BJ (cell line): ENCODE measurements at regions not wholly inside any gene's neighbourhood (a gene's known extent, or its start where the extent isn't known, plus 50 kb on each side); places are given as distances from the start of the nearest gene placed in this dataset.
"Not testable (repeated sequence)": the region's sequence is repeated elsewhere in the genome, so short reads cannot be mapped to it uniquely, and the experiment has no call there.

ENCODE experiments used
- CTCF ChIA-PET: fragments of 350-600 bp; formaldehyde crosslinking; extraction: SDS; loops from one replicate; lab custom pipeline; 2021; ENCODE audit warnings: antibody characterized with exemption, inconsistent platforms; lab: Yijun Ruan, JAX
- POLR2A ChIA-PET: fragments of 300-600 bp; sonication (Branson Sonifier 250); formaldehyde crosslinking; extraction: SDS; loops from one replicate; lab custom pipeline; 2021; ENCODE audit warnings: antibody characterized with exemption; lab: Charles Lee
- DNase-seq: peaks from one replicate; pipeline ENCODE4 v3.0.0-alpha.2; 2011; ENCODE audit warnings: low read depth
- H3K27me3 ChIP-seq: 2 replicates; pipeline ENCODE4 v1.6.0; 2011; ENCODE audit warnings: low read length; ENCODE audit not compliant: control insufficient read depth, insufficient read depth
- H3K36me3 ChIP-seq: 2 replicates; pipeline ENCODE4 v1.5.1; 2011; ENCODE audit warnings: low read length; ENCODE audit not compliant: control insufficient read depth, insufficient read depth
- H3K4me3 ChIP-seq: 2 replicates; pipeline ENCODE4 v1.5.1; 2011; ENCODE audit warnings: low read depth, mild to moderate bottlenecking, control low read depth, low read length
- TF ChIP-seq, protein P1 (sequence below): IDR thresholded peaks from 2 replicates; pipeline ENCODE4 v1.5.1; 2011; ENCODE audit warnings: low read depth, mild to moderate bottlenecking, control low read depth, inconsistent platforms, low read length, moderate library complexity; ENCODE audit not compliant: insufficient read depth

DNA sequence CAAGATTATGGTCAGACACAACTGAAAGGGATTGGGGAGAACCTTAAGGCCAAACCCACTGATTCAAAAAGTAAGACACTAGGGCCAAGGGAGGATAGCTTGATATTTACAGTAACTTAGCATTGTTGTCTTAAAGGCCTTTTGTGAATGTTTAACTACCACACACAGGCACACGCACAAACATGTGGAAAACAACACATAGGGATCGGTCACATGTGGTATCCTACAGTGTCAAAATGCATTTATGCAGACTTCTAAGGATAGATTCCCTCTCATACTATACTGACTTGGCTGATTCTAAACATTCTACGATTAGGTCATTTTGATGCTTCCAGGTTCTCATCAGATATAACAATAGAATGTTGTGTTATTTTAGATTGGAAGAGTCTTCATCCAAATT is 638.9 kb upstream of the LRRTM1 start:
- Histone ChIP-seq H3K27me3 (no peaks in the 10 kb centered on the region), H3K36me3 (no peaks in the 10 kb centered on the region), H3K4me3 (no peak overlapping the region)
- DNase-seq: no peak
- ChIA-PET CTCF (no interaction called here), POLR2A (no interaction called here)
- TF ChIP-seq, protein P1, sequence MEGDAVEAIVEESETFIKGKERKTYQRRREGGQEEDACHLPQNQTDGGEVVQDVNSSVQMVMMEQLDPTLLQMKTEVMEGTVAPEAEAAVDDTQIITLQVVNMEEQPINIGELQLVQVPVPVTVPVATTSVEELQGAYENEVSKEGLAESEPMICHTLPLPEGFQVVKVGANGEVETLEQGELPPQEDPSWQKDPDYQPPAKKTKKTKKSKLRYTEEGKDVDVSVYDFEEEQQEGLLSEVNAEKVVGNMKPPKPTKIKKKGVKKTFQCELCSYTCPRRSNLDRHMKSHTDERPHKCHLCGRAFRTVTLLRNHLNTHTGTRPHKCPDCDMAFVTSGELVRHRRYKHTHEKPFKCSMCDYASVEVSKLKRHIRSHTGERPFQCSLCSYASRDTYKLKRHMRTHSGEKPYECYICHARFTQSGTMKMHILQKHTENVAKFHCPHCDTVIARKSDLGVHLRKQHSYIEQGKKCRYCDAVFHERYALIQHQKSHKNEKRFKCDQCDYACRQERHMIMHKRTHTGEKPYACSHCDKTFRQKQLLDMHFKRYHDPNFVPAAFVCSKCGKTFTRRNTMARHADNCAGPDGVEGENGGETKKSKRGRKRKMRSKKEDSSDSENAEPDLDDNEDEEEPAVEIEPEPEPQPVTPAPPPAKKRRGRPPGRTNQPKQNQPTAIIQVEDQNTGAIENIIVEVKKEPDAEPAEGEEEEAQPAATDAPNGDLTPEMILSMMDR: no peak

DNA sequence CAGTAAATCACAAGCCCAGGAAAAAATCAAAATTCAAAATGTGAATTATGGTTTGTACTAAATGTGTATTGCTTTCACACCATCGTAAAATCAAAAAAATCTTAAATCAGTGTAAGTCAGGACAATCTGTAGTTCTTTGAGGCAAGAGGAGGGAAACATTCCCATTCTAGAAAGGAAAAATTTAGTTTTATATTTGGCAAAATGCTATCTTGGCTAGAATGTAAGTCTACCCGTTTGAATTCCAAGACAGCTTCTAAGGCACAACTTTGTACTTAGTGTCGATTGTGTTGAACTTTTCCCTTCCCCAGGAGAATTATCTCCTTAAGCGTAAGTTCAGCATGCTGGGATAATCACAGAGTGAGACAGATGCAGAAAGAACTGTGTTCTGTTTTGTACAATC is 638.2 kb upstream of the LRRTM1 start:
- Histone ChIP-seq H3K27me3 (no peaks in the 10 kb centered on the region), H3K4me3 (no peak overlapping the region), H3K36me3 (no peaks in the 10 kb centered on the region)
- POLR2A ChIA-PET: no interaction called here
- DNase-seq: no peak
- CTCF ChIA-PET: no interaction called here
- TF ChIP-seq, protein P1: no peak

DNA sequence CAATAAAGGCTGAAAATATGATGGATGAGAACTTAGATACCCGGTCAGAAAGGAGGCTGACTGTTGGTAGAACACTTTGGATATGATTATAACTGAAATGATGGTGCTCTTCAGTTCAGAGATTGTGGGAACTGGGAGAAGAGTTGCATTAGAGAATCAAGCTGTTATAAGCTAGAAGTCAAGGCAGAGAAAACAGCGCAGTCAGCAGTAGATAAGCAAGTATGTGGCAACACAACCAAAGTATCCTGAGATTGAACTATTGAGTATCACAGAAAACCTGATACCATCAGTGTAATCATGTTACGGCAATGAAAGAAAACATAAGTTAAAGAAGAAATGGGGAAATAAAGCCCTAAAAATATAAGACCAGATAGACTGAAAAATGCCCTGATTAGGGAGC is 633.9 kb upstream of the LRRTM1 start:
- DNase-seq: no peak
- no peaks in the 10 kb centered on the region for H3K27me3 ChIP-seq
- TF ChIP-seq, protein P1: no peak
- POLR2A ChIA-PET: no interaction called here
- H3K4me3 ChIP-seq: no peak overlapping the region
- no peaks in the 10 kb centered on the region for H3K36me3 ChIP-seq
- CTCF ChIA-PET: no interaction called here

DNA sequence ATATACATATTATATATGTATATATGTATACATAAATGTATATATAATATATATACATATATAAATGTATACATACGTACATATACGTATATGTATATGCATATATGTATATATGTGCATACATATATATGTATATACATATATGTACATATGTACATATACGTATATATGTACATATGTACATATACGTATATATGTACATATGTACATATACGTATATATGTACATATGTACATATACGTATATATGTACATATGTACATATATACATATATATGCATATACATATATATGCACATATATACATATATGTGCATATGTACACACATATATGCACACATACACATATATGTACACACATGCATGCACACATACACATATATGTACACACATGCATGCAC is 627.3 kb upstream of the LRRTM1 start:
- CTCF ChIA-PET, H3K4me3 ChIP-seq, H3K36me3 ChIP-seq, H3K27me3 ChIP-seq, POLR2A ChIA-PET, DNase-seq: not testable (repeated sequence)

DNA sequence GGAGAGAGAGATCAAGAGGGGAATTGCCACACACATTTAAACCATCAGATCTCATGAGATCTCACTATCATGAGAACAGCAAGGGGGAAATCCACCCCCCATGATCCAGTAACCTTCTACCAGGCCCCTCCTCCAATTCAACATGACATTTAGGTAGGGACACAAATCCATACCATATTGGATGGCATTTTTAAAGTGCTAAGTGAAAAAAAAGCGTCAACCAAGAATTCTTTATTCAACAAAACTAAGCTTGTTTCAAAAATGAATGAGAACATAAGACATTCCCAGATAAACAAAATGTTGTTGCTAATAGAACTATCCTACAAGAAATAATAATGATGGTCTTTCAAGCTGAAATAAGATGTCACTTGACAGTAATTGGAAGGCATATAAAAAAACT is 626.2 kb upstream of the LRRTM1 start:
- no peak for DNase-seq
- TF ChIP-seq, protein P1: no peak
- CTCF ChIA-PET: no interaction called here
- POLR2A ChIA-PET: no interaction called here
- H3K36me3 ChIP-seq: no peaks in the 10 kb centered on the region
- H3K4me3 ChIP-seq: no peak overlapping the region
- H3K27me3 ChIP-seq: no peaks in the 10 kb centered on the region

DNA sequence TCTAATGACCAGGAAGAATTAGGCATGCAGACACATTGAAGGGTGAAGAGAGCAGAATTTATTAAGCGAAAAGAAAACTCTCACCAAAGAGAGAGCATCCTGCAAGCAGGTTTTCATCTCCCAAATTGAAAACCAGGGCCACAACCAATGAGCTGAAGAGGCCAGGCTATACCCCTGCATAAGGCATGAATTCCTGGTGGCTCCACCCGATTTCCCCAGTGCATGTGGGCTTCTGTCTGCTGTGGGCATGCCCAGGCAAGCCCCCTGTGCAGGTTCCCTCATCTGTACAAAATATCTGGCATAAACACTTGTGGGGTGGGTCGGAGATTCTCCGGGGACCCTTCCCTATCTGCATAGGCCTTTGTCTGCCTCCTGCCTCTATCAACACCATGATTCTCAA is 621.6 kb upstream of the LRRTM1 start:
- Histone ChIP-seq H3K27me3 (no peaks in the 10 kb centered on the region), H3K36me3 (no peaks in the 10 kb centered on the region), H3K4me3 (no peak overlapping the region)
- TF ChIP-seq, protein P1: no peak
- POLR2A ChIA-PET: no interaction called here
- DNase-seq: no peak
- CTCF ChIA-PET: no interaction called here
